Renal cortical epithelial cell (primary cell): ENCODE measurements at regions not wholly inside any gene's neighbourhood (a gene's known extent, or its start where the extent isn't known, plus 50 kb on each side); places are given as distances from the start of the nearest gene placed in this dataset.

Experiments used
- DNase-seq: peaks from one replicate; pipeline ENCODE4 v3.0.0-alpha.2; 2011; ENCODE audit warnings: low read depth

GRCh38 chr15:93200837-93201226 is 111.8 kb upstream of the RGMA start:
- no peak for DNase-seq

GRCh38 chr15:93200081-93200836 is 111.2 kb upstream of the RGMA start:
- DNase-seq, result no peak

GRCh38 chr15:93196135-93196670 is 107.2 kb upstream of the RGMA start:
- no peak for DNase-seq

GRCh38 chr15:93195109-93195508 is 106.1 kb upstream of the RGMA start:
- DNase-seq, result no peak

GRCh38 chr15:93190238-93190637 is 101.2 kb upstream of the RGMA start:
- DNase-seq, result no peak

GRCh38 chr15:93189561-93189960 is 100.5 kb upstream of the RGMA start:
- no peak for DNase-seq

- no peak for DNase-seq
Measured at GRCh38 chr15:93188236-93188635, 99.2 kb upstream of the RGMA start.

GRCh38 chr15:93185796-93186195 is 96.8 kb upstream of the RGMA start:
- no peak for DNase-seq

GRCh38 chr15:93182703-93183205 is 93.7 kb upstream of the RGMA start:
- no peak for DNase-seq

GRCh38 chr15:93180656-93181055 is 91.6 kb upstream of the RGMA start:
- DNase-seq, result no peak

GRCh38 chr15:93180128-93180527 is 91.1 kb upstream of the RGMA start:
- DNase-seq, result no peak

GRCh38 chr15:93179700-93180102 is 90.7 kb upstream of the RGMA start:
- no peak for DNase-seq

GRCh38 chr15:93179072-93179471 is 90.1 kb upstream of the RGMA start:
- DNase-seq, result peak; percentile 8

GRCh38 chr15:93178371-93178770 is 89.4 kb upstream of the RGMA start:
- no peak for DNase-seq

- DNase-seq, result no peak
Measured at GRCh38 chr15:93176065-93176464, 87.1 kb upstream of the RGMA start.

GRCh38 chr15:93174836-93175235 is 85.8 kb upstream of the RGMA start:
- no peak for DNase-seq

- DNase-seq, result peak; percentile 54
Measured at GRCh38 chr15:93173369-93173768, 84.4 kb upstream of the RGMA start.

GRCh38 chr15:93171476-93171875 is 82.5 kb upstream of the RGMA start:
- DNase-seq, result no peak

- DNase-seq, result no peak
Measured at GRCh38 chr15:93170329-93170728, 81.3 kb upstream of the RGMA start.

- DNase-seq, result no peak
Measured at GRCh38 chr15:93168910-93169309, 79.9 kb upstream of the RGMA start.

GRCh38 chr15:93167291-93167690 is 78.3 kb upstream of the RGMA start:
- DNase-seq, result no peak

- DNase-seq, result no peak
Measured at GRCh38 chr15:93166675-93167074, 77.7 kb upstream of the RGMA start.

GRCh38 chr15:93165734-93166470 is 76.9 kb upstream of the RGMA start:
- DNase-seq, result no peak
